HEK293 (cell line): ENCODE measurements at regions not wholly inside any gene's neighbourhood (a gene's known extent, or its start where the extent isn't known, plus 50 kb on each side); places are given as distances from the start of the nearest gene placed in this dataset.

Source experiments
- CTCF ChIA-PET: fragments of 350-600 bp; formaldehyde crosslinking; extraction: SDS; loops from one replicate; lab custom pipeline; 2021; ENCODE audit warnings: antibody characterized with exemption; lab: Yijun Ruan, JAX
- POLR2A ChIA-PET: fragments of 300-600 bp; formaldehyde crosslinking; extraction: SDS; loops from one replicate; lab custom pipeline; 2020; ENCODE audit warnings: antibody characterized with exemption, inconsistent platforms; lab: Yijun Ruan, JAX
- H3K27ac ChIP-seq: fragments of 200-500 bp; sonication (Bioruptor generic); 2 replicates; pipeline ENCODE4 v1.5.1; 2014; ENCODE audit warnings: low read depth, low read length, control low read depth, inconsistent platforms; ENCODE audit errors: extremely low read depth
- H3K36me3 ChIP-seq, 2 experiments: fragments of 200-500 bp in 1 of 2; sonication (Bioruptor generic) in 1 of 2; 1 replicate in 1 of 2; 2 replicates in 1 of 2; pipeline ENCODE4 v1.5.1; 2014 to 2017; ENCODE audit warnings: inconsistent platforms in 2 of 2, low read length in 2 of 2; ENCODE audit not compliant: control insufficient read depth in 2 of 2, insufficient read depth in 1 of 2
- H3K4me1 ChIP-seq: fragments of 200-500 bp; sonication (Bioruptor generic); 2 replicates; pipeline ENCODE4 v1.5.1; 2014; ENCODE audit warnings: mild to moderate bottlenecking, low read length, inconsistent platforms; ENCODE audit not compliant: control insufficient read depth, insufficient read depth
- H3K4me3 ChIP-seq: 2 replicates; pipeline ENCODE4 v1.5.1; 2011; ENCODE audit warnings: low read depth, mild to moderate bottlenecking, control low read depth, low read length, moderate library complexity
- H3K9me3 ChIP-seq: fragments of 200-500 bp; sonication (Bioruptor generic); 2 replicates; pipeline ENCODE4 v1.5.1; 2014; ENCODE audit warnings: low read depth, low read length, inconsistent platforms; ENCODE audit not compliant: control insufficient read depth, insufficient read depth
- HOXD13 ChIP-seq: sonication (generic); formaldehyde crosslinking; IDR thresholded peaks from 2 replicates; pipeline ENCODE4 v1.8.0; 2022; ENCODE audit warnings: missing genetic modification reagents, borderline replicate concordance
- MEIS1 ChIP-seq: sonication (generic); formaldehyde crosslinking; IDR thresholded peaks from 2 replicates; pipeline ENCODE4 v1.8.1; 2022; ENCODE audit warnings: missing genetic modification reagents, mild to moderate bottlenecking, borderline replicate concordance
- OSR2 ChIP-seq: fragments of 450-650 bp; formaldehyde crosslinking; IDR thresholded peaks from 2 replicates; pipeline ENCODE4 v1.5.1; 2016; ENCODE audit warnings: missing biosample characterization, missing genetic modification characterization
- OVOL3 ChIP-seq: fragments of 450-650 bp; formaldehyde crosslinking; IDR thresholded peaks from 2 replicates; pipeline ENCODE4 v1.5.1; 2016; ENCODE audit warnings: missing biosample characterization, missing genetic modification characterization
- ZBTB20 ChIP-seq: fragments of 450-650 bp; formaldehyde crosslinking; IDR thresholded peaks from 2 replicates; pipeline ENCODE4 v1.5.1; 2016; ENCODE audit warnings: missing biosample characterization, missing genetic modification characterization
- ZEB2 ChIP-seq: fragments of 450-650 bp; formaldehyde crosslinking; IDR thresholded peaks from 2 replicates; pipeline ENCODE4 v1.5.1; 2016; ENCODE audit warnings: missing biosample characterization, missing genetic modification characterization
- ZFHX2 ChIP-seq: fragments of 450-650 bp; formaldehyde crosslinking; conservative IDR thresholded peaks from 2 replicates; pipeline ENCODE4 v1.5.1; 2016; ENCODE audit warnings: missing biosample characterization, missing genetic modification characterization
- ZNF19 ChIP-seq: fragments of 450-650 bp; formaldehyde crosslinking; IDR thresholded peaks from 2 replicates; pipeline ENCODE4; 2016; ENCODE audit warnings: missing biosample characterization, missing genetic modification characterization, low read depth
- ZNF274 ChIP-seq, 2 experiments: fragments of 200-500 bp in 1 of 2; fragments of 450-650 bp in 1 of 2; sonication (Bioruptor generic) in 1 of 2; formaldehyde crosslinking in 1 of 2; IDR thresholded peaks; 2 replicates each; pipeline versions ENCODE4 v1.5.1 to v1.6.1; 2014 to 2016; ENCODE audit warnings: borderline replicate concordance in 1 of 2, inconsistent platforms in 1 of 2, low read length in 1 of 2, missing biosample characterization in 1 of 2, missing genetic modification characterization in 1 of 2
- ZNF350 ChIP-seq: fragments of 450-650 bp; formaldehyde crosslinking; IDR thresholded peaks from 2 replicates; pipeline ENCODE4 v1.5.0; 2017; ENCODE audit warnings: missing biosample characterization, mild to moderate bottlenecking, missing genetic modification characterization
- ZNF510 ChIP-seq: fragments of 450-650 bp; formaldehyde crosslinking; IDR thresholded peaks from 2 replicates; pipeline ENCODE4 v1.5.1; 2018; ENCODE audit warnings: mild to moderate bottlenecking, missing genetic modification characterization, missing biosample characterization; ENCODE audit not compliant: insufficient replicate concordance
- ZNF558 ChIP-seq: fragments of 450-650 bp; formaldehyde crosslinking; IDR thresholded peaks from 2 replicates; pipeline ENCODE4 v1.5.1; 2016; ENCODE audit warnings: missing biosample characterization, missing genetic modification characterization
- ZNF571 ChIP-seq: fragments of 450-650 bp; formaldehyde crosslinking; IDR thresholded peaks from 2 replicates; pipeline ENCODE4 v1.5.0; 2017; ENCODE audit warnings: missing biosample characterization, missing genetic modification characterization
- TF ChIP-seq, protein P1 (sequence below): fragments of 450-650 bp; formaldehyde crosslinking; IDR thresholded peaks from 2 replicates; pipeline ENCODE4 v1.5.1; 2016; ENCODE audit warnings: missing biosample characterization, missing genetic modification characterization, borderline replicate concordance
- TF ChIP-seq, protein P2 (sequence below): fragments of 450-650 bp; formaldehyde crosslinking; IDR thresholded peaks from 2 replicates; pipeline ENCODE4 v1.5.1; 2017; ENCODE audit warnings: missing biosample characterization, missing genetic modification characterization
- TF ChIP-seq, protein P3 (sequence below): fragments of 450-650 bp; formaldehyde crosslinking; IDR thresholded peaks from 2 replicates; pipeline ENCODE4 v1.5.1; 2016; ENCODE audit warnings: missing biosample characterization, missing genetic modification characterization
- TF ChIP-seq, protein P4 (sequence below): fragments of 450-650 bp; formaldehyde crosslinking; IDR thresholded peaks from 2 replicates; pipeline ENCODE4 v1.5.1; 2016; ENCODE audit warnings: missing biosample characterization, missing genetic modification characterization, borderline replicate concordance

DNA sequence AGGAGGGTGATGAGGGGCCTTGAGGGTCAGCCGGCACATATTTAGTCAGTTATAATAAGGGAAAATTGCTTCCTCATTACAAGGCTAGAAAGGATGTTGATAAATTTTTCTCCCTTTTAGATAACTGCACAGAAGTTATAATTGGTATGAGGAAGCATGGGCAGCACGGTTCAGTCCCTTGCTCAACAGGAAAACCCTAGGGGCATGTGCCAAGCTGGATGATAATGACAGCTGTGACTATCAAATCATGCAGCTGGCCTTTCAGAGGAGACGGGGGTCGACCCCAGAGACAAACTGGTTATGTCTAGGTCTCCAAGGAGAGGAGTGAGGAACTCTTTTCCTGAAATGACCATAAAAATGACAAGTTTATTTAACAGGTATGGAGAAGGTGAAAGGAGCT lies 448.1 kb upstream of the VRK2 start (continued):
- TF ChIP-seq HOXD13 (CRISPR knock-in tag) = no peak

DNA sequence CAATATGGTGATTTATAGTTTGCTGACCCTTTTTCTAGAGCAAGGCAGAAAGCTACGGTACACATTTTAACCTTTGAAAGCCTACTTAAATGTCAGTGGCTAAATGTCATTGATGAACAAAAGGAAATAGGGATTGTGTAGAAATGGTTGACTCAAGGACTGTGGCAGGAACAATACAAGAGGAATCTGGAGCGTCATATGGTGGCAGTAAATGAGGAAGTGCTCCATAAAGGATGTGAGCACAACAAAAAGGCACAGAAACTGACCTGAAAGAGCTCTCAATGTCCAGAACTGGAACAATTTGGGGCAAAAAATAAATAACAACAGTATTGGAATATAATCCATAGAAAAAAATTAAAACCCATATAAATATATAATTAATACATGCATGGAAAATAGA lies 443.9 kb upstream of the VRK2 start:
- TF ChIP-seq ZNF571 (tag by site-specific recombination) (no peak), MEIS1 (CRISPR knock-in tag) (no peak), ZNF19 (tag by site-specific recombination) (no peak), ZBTB20 (tag by site-specific recombination) (no peak)
- H3K27ac ChIP-seq = no peak overlapping the region
- no peaks in the 10 kb centered on the region for H3K36me3 ChIP-seq
- no peaks in the 10 kb centered on the region for H3K9me3 ChIP-seq
- CTCF ChIA-PET = no interaction called here
- POLR2A ChIA-PET = no interaction called here
- no peak overlapping the region for H3K4me3 ChIP-seq
- no peaks in the 10 kb centered on the region for H3K4me1 ChIP-seq

DNA sequence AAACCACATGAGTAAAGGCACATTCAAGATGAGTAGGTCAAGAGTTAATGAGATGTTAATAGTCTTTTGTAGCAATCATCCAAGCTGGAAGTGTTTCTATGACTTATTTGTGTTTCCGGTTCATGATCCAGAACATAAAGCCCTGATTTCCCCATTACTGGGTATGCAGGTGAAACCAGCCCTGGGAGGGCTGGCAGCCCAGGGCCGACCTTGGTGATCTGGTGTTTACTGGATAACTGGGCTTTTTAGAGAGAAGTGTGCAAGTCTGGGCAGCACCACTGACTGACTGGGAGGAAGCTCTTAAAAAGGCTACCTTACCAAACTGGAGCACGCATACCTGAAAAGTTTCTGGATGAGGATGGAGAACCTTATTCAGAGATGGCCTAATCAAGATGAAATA lies 431.6 kb upstream of the VRK2 start:
- Histone ChIP-seq H3K4me1 (no peaks in the 10 kb centered on the region), H3K4me3 (no peak overlapping the region), H3K36me3 (no peaks in the 10 kb centered on the region)
- POLR2A ChIA-PET = no interaction called here
- CTCF ChIA-PET = no interaction called here
- TF ChIP-seq ZFHX2 (tag by site-specific recombination) (no peak), ZNF274 (IDR thresholded peaks at IDR 0.05; ENCODE audit: low read length) (no peak), ZNF274 (tag by site-specific recombination; IDR thresholded peaks at IDR 0.05; ENCODE audit: borderline replicate concordance) (no peak), ZNF350 (no peak), OSR2 (tag by site-specific recombination) (no peak), ZEB2 (tag by site-specific recombination) (no peak), ZNF558 (tag by site-specific recombination) (no peak), ZNF510 (tag by site-specific recombination) (no peak), OVOL3 (no peak)
- TF ChIP-seq, protein P1, sequence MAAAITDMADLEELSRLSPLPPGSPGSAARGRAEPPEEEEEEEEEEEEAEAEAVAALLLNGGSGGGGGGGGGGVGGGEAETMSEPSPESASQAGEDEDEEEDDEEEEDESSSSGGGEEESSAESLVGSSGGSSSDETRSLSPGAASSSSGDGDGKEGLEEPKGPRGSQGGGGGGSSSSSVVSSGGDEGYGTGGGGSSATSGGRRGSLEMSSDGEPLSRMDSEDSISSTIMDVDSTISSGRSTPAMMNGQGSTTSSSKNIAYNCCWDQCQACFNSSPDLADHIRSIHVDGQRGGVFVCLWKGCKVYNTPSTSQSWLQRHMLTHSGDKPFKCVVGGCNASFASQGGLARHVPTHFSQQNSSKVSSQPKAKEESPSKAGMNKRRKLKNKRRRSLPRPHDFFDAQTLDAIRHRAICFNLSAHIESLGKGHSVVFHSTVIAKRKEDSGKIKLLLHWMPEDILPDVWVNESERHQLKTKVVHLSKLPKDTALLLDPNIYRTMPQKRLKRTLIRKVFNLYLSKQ (tag by site-specific recombination) = no peak
- TF ChIP-seq, protein P2, sequence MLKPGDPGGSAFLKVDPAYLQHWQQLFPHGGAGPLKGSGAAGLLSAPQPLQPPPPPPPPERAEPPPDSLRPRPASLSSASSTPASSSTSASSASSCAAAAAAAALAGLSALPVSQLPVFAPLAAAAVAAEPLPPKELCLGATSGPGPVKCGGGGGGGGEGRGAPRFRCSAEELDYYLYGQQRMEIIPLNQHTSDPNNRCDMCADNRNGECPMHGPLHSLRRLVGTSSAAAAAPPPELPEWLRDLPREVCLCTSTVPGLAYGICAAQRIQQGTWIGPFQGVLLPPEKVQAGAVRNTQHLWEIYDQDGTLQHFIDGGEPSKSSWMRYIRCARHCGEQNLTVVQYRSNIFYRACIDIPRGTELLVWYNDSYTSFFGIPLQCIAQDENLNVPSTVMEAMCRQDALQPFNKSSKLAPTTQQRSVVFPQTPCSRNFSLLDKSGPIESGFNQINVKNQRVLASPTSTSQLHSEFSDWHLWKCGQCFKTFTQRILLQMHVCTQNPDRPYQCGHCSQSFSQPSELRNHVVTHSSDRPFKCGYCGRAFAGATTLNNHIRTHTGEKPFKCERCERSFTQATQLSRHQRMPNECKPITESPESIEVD (tag by site-specific recombination) = no peak
- TF ChIP-seq, protein P3, sequence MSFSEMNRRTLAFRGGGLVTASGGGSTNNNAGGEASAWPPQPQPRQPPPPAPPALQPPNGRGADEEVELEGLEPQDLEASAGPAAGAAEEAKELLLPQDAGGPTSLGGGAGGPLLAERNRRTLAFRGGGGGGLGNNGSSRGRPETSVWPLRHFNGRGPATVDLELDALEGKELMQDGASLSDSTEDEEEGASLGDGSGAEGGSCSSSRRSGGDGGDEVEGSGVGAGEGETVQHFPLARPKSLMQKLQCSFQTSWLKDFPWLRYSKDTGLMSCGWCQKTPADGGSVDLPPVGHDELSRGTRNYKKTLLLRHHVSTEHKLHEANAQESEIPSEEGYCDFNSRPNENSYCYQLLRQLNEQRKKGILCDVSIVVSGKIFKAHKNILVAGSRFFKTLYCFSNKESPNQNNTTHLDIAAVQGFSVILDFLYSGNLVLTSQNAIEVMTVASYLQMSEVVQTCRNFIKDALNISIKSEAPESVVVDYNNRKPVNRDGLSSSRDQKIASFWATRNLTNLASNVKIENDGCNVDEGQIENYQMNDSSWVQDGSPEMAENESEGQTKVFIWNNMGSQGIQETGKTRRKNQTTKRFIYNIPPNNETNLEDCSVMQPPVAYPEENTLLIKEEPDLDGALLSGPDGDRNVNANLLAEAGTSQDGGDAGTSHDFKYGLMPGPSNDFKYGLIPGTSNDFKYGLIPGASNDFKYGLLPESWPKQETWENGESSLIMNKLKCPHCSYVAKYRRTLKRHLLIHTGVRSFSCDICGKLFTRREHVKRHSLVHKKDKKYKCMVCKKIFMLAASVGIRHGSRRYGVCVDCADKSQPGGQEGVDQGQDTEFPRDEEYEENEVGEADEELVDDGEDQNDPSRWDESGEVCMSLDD = no peak
- TF ChIP-seq, protein P4, sequence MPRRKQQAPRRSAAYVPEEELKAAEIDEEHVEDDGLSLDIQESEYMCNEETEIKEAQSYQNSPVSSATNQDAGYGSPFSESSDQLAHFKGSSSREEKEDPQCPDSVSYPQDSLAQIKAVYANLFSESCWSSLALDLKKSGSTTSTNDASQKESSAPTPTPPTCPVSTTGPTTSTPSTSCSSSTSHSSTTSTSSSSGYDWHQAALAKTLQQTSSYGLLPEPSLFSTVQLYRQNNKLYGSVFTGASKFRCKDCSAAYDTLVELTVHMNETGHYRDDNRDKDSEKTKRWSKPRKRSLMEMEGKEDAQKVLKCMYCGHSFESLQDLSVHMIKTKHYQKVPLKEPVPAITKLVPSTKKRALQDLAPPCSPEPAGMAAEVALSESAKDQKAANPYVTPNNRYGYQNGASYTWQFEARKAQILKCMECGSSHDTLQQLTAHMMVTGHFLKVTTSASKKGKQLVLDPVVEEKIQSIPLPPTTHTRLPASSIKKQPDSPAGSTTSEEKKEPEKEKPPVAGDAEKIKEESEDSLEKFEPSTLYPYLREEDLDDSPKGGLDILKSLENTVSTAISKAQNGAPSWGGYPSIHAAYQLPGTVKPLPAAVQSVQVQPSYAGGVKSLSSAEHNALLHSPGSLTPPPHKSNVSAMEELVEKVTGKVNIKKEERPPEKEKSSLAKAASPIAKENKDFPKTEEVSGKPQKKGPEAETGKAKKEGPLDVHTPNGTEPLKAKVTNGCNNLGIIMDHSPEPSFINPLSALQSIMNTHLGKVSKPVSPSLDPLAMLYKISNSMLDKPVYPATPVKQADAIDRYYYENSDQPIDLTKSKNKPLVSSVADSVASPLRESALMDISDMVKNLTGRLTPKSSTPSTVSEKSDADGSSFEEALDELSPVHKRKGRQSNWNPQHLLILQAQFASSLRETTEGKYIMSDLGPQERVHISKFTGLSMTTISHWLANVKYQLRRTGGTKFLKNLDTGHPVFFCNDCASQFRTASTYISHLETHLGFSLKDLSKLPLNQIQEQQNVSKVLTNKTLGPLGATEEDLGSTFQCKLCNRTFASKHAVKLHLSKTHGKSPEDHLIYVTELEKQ (tag by site-specific recombination) = no peak
- TF ChIP-seq, all 188 proteins: peak for 0
- no peaks in the 10 kb centered on the region for H3K9me3 ChIP-seq
- H3K27ac ChIP-seq = no peak overlapping the region
